C4-2B (cell line): ENCODE measurements at regions not wholly inside any gene's neighbourhood (a gene's known extent, or its start where the extent isn't known, plus 50 kb on each side); places are given as distances from the start of the nearest gene placed in this dataset.
"Not testable (repeated sequence)": the region's sequence is repeated elsewhere in the genome, so short reads cannot be mapped to it uniquely, and the experiment has no call there.

ENCODE experiments used
- ZFX ChIP-seq: fragments of 450-650 bp; IDR thresholded peaks from 2 replicates; pipeline ENCODE4 v1.6.1; 2017
- TF ChIP-seq, protein P1 (sequence below): fragments of 450-650 bp; conservative IDR thresholded peaks from 2 replicates; pipeline ENCODE4 v1.5.1; 2017; ENCODE audit warnings: mild to moderate bottlenecking

GRCh38 chr4:118629697-118630096 is 55.5 kb upstream of the METTL14 start:
- TF ChIP-seq, protein P1, sequence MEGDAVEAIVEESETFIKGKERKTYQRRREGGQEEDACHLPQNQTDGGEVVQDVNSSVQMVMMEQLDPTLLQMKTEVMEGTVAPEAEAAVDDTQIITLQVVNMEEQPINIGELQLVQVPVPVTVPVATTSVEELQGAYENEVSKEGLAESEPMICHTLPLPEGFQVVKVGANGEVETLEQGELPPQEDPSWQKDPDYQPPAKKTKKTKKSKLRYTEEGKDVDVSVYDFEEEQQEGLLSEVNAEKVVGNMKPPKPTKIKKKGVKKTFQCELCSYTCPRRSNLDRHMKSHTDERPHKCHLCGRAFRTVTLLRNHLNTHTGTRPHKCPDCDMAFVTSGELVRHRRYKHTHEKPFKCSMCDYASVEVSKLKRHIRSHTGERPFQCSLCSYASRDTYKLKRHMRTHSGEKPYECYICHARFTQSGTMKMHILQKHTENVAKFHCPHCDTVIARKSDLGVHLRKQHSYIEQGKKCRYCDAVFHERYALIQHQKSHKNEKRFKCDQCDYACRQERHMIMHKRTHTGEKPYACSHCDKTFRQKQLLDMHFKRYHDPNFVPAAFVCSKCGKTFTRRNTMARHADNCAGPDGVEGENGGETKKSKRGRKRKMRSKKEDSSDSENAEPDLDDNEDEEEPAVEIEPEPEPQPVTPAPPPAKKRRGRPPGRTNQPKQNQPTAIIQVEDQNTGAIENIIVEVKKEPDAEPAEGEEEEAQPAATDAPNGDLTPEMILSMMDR: not testable (repeated sequence)
- not testable (repeated sequence) for TF ChIP-seq ZFX
